Amygdala (tissue), 56 donors: ENCODE measurements at regions not wholly inside any gene's neighbourhood (a gene's known extent, or its start where the extent isn't known, plus 50 kb on each side); places are given as distances from the start of the nearest gene placed in this dataset.
A peak's percentile ranks its signal among the peaks of the same experiment; 100 is the strongest.
"Not testable (repeated sequence)": the region's sequence is repeated elsewhere in the genome, so short reads cannot be mapped to it uniquely, and the experiment has no call there.

ENCODE experiments used
- DNase-seq, 56 donors: peaks; one replicate each; lab custom pipeline; 2025; lab: John Stamatoyannopoulos, UW

DNA sequence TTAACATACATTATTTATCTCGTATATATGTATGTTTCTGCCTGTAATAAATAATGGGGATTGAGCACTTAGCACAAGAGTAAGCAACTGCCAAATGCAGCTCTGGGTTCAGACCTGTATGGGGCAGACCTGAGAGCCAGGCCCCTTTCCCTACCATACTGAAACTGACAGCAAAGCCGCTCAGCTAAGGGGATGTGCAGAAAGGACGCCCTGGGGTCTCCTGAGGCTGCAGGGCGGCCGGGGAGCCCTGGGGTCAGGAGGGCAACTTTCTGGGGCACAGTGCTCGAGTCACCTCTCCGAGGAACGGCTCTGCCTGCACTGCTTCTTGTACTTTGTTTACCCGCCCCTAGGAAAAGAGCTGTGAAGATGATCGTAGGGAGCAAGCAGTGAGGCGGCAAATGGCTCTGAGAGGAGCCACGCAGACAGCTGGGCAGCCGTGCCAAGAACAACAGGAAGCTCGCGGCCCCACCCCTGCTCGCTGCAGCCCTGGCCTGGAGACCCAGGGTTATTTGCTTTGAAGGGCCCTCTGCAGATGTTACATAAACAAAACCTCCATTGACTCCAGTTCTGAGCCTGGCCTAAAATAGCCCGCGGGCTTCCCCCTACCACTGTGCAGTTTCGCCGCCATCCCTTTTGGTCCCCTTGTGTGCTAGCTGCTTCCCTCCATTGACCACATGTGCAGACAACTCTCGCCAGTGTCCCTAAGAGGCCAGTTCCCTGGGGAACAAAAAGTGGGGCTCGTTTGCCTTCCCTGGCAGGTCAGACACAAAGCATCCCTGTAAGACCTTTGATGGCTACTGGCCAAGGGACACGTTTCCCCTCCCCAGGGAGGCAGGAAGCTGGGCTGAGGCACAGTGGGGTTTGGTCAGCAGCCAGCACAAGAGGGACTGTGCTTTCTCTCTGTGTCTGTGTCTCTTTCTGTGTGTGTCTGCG, 111.3 kb upstream of the LNX1 start:
- DNase-seq = peak in 46 of 56 donors; percentile 4 to 80 (median 32)

DNA sequence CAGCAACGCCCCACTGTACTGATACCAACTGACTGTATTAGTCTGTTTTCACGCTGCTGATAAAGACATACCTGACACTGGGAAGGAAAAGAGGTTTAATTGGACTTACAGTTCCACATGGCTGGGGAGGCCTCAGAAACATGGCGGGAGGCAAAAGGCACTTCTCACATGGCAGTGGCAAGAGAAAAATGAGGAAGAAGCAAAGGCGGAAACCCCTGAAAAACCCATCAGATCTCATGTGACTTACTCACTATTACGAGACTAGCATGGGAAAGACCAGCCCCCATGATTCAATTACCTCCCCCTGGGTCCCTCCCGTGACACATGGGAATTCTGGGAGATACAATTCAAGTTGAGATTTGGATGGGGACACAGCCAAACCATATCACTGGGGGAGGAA, 110.0 kb upstream of the LNX1 start:
- not testable (repeated sequence) for DNase-seq

DNA sequence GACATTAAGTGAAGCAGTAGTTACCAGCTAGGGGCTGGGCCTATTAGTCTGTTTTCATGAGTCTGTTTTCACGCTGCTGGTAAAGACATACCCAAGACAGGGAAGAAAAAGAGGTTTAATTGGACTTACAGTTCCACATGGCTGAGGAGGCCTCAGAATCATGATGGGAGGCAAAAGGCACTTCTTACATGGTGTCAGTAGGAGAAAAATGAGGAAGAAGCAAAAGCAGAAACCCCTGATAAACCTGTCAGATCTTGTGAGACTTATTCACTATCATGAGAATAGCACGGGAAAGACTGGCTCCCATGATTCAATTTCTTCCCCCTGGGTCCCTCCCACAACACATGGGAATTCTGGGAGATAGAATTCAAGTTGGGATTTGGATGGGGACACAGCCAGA, 108.0 kb upstream of the LNX1 start:
- DNase-seq = not testable (repeated sequence)

DNA sequence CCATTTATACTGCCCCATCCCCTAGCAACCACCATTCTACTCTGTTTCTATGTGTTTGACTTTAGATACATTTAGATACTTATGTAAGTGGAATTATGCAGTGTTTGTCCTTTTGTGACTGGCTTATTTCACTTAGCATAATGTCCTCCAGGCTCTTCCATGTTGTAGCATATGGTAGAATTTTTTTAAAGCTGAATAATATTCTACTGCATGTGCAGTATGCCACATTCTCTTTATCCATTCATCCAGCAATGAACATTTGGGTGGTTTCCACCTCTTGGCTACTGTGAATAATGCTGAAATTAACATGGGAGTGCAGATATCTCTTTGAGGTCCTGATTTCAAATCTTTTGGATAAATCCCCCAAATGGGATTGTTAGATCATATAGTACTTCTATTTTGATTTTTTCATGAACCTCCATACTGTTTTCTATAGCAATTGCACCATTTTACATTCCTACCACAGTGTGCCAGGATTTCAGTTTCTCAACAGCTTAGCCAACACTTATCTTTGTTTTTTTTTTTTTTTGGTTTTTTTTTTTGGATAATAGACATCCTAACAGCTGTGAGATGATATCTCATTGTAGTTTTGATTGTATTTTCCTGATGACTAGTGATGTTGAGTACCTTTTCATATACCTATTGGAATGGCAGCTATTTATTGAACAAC, 105.9 kb upstream of the LNX1 start:
- no peak for DNase-seq

DNA sequence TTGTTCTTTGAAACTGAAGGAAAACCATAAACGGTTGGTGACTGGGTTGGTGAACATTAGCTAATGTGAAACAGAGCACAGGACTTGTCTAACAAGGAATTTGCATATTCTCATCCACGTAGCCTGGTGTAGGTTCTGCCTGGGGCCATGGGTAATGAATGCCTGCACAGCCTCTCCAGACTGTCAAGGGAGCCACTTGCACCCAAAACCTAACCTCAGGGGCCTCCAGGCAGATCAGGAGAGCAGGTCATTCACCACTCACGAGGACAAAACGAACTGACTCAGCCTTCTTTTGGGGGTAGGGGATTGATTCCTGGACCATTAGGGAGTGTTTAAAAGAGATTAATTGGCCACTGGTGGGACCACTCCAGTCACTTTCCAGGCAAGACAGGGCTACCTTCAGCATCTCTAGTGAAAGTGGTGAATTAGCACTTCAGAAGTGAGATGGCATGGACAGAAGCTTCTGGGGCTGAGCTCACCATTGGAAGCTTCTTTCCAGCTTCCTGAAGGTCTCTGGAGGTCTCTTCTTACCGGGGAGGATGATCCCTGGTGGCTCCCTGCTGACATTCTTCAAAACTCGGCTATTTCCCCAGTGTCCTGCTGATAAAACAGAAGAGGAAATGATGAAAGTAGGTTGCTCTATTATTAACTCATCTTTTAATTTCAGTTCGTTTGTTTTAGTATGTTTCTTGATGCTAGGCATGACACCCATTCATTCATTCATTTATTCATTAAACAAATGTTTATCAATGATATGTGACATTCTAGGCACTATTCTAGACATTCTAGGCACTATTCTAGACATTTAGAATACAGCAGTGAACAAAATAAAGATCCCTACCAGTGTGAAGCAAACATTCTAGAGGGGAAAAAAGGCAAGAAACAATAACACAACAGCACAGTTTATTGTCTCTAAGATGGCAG, 104.5 kb upstream of the LNX1 start:
- no peak for DNase-seq

DNA sequence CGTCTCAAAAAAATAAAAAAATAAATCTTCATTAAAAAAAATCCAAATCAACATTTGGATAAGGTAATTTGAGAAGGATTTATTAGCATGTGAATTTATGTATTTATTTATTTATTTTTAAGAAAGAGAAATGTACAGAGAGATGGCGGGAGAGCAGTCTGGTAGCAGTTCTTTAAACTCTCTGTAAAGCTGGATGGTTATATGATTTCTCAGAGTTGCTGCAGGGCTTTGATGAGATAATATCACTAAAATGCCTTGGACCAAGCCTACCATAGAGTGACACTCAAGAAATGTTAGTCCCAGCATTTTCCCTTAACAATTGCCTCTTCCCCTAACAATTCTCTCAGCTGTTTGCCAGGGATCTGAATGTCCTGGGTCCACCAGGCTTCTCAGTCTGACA, 103.4 kb upstream of the LNX1 start:
- DNase-seq = no peak

DNA sequence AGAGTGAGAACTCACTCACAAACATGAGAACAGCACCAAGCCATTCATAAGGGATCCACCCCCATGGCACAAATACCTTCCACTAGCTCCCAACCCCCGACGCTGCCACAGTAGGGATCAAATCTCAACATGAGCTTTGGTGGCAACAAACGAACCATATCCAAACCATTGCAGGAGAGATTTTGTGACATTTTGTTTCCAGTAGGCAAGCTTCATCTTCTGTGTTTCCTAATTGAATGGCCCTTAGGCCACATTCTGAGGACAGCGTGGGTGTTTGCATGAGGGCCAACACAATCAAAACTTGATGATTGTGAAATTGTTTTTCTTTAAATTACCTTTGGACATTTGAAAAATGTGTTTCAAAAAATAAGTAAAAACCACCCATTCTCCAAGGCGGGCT, 102.6 kb upstream of the LNX1 start:
- DNase-seq = no peak

DNA sequence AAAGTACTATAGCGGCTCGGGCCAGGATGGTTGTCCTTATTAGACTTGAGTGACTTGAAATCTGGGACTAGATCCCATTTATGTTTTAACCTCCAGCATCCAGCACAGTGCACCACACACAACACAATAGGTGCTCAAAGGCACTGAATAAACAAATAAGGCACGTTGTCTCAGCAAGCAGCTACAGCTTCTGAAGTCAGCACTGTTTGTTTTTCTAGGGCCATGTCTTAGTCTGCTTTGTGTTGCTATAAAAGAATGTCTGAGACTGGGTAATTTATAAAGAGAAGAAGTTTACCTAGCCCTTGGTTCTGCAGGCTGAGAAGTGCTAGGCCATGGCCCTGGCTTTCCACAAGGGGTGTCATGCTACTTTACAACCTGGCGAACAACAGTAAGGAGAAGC, 102.1 kb upstream of the LNX1 start:
- DNase-seq = no peak

DNA sequence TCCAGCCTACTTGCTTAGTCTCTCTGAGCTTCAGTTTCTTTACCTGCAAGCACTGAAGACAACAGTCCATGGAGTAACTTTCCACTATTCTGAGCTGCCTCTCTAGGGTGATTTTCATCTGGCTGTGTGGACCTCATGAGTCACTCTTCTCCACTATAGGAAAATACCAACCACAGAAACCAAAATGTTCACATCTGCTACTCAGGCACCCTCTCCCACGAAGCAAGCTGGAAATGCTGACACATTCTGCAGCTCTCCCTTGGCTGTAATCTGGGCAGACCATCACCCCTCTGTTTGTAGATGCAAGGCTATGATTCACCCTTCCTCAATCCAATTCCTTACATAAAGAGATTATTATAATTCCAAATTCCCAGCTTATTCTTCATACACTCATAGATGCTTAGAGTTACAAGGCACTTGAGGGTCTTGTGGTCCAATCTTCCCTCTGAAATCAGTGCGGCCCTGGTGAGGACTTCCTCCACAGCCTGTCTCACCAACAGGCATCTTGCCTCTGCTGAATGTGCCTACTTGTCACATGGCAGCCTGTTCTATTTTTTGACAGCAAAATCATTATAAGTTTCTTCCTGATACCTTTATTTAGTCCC, 97.0 kb upstream of the LNX1 start:
- peak in 11 of 56 donors; percentile 2 to 54 (median 18) for DNase-seq

DNA sequence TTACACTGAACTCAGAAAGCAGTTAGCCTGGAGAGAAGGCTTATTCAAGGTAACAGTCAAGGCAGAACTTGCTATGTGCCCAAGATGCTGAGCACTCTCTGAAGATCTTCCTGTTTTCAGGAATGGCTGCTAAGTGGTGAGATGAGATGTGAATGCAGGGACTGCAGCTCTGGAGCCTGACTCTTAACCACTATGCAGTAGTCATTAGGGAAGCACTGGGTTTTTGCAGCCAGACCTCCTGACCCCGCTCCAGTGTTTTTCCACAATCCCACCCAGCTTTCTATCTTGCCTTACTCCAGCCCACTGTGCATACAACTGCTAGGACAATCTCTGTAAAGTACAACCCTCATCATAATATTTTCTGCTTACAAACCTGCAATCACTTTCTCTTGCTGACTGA, 95.2 kb upstream of the LNX1 start:
- no peak for DNase-seq

DNA sequence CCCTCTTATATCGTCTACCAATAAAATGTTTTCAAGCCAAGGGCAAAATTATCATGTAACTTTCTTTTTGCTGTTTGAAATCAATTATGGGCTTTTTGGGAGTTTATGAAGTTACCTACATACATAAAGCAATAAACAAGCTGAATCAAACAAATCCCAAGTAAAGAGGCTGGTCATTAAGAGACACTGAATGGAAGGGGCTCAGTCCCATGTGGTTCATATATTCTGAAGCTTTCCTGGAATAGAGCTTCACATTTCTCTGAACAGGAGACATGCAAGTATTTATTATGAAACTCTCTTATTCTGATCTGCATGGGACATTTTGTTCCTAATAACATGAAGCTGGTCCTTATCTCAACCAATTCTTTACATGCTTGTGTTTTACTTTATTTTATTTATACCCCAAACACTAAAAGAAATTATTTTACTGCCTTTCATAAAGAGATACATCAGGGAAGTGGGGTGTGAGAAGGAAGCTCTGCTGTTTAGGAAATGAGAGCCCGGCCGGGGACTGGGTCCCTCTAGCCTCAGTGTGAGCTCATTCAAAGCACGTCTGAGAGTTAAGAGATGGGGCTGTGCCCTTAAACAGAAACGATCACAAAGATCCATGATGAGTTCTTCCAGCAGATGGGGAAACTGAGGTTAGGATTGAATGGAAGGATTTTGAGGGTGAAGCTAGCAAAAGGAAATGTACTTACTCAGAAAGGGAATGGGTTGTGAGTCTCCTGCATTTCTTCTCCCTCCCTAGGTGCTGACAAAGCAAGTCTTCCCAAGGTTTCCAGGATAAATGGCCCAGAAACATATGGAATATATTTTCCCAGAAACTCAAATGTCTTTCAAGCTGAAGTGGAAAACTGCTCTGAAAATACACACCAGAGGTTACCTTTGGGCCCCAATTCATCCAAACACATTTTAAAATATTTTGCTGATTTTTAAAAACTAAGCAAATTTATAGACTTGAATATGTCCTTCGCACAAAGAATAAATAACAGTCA, 93.1 kb upstream of the LNX1 start:
- DNase-seq = no peak

DNA sequence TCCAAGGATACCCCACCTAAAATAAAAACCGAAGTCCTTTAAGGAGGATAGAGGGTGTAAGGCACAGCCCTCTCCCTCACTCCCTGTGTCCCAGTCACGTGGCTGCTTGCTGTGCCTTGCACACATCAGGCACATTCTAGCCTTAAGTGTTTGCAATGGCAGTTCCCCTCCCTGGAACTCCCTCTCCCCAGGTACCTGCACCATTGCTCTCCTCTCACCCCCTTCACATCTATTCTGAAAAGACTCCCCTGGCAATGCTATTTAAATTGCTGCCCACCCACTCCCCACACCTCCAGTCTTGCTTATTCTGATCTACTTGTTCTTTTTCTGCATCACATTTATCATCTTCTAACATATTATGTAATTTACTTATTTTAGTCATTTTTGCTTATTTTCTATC, 91.6 kb upstream of the LNX1 start:
- DNase-seq = peak in 8 of 56 donors; percentile 3 to 45 (median 9)

DNA sequence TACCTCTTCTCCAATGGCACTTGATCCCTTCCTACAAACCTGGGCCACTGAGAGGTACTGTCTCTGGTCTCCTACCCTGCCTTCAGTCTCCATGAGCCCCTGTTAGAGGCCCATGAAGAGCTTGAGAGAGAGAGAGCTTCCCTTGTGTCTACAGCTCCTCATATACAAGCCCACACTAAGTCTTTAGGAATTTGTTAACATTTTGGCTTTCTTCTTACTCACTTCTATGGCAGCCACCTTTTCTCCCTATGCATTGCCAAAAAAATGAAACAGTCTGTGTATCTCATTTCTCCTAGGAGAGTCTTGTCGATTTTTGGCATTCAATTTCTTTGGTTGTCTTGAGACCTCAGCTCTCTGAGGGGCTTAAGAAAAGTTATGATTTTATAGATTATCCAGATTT, 90.9 kb upstream of the LNX1 start:
- DNase-seq = no peak

DNA sequence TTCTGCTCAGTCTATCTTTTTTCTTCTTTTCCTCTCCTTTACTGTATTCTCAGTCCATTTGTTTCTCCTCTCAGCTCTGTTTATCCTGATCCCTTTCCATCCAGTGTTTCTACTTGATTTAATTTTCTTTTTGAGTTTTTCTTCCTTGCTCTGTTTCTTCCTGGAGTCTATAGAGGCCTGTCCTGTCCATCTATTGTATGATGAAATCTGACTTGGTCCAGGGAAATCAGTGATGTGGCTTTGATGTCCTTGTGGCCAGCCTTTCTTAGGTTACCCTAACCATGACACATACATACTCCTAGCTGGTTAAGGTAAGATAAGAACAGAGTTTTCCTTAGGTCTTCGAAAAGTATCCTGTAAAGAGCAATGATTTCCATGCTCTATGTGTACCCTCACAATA, 89.3 kb upstream of the LNX1 start:
- no peak for DNase-seq

DNA sequence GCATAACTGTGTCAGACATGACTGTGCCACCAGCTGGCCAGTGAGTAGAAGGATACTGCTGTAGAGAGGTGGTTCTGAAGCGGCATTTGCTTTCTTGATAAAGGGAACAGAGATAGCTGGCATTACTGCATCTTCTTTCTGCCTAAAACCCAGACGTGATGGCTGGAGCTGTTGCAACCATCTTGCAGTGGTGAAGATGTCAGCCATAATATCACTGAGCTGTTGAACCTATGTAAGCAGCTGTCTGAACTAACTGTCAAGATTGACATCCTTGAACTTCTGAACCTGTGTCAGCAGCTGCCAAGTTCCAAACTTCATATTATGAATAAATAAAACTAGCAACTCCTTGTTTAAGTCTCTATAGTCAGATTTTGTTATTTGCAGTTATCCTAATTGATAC, 88.9 kb upstream of the LNX1 start:
- DNase-seq = no peak

DNA sequence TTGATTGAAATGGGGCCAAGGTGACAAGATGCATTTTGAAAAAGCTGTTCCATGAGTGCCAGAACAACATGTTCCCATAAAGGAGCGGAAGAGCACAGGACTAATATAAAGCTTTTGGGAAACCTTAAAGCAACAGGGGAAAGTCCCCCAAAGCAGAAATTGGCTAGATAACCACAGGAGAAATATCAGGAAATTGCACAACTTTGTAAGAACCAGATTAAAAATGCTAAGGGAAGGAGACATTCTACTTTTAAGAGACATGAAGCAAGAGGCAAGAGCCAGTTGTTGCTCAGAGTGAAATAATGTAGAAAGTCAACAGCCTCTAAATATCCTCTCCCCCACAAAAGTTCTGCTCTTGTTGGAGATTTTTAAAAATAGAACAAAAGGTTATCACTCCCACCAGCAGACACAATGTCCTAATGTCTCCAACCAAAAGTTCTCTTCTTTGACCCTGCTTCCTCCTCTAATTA, 85.2 kb upstream of the LNX1 start:
- DNase-seq = no peak

DNA sequence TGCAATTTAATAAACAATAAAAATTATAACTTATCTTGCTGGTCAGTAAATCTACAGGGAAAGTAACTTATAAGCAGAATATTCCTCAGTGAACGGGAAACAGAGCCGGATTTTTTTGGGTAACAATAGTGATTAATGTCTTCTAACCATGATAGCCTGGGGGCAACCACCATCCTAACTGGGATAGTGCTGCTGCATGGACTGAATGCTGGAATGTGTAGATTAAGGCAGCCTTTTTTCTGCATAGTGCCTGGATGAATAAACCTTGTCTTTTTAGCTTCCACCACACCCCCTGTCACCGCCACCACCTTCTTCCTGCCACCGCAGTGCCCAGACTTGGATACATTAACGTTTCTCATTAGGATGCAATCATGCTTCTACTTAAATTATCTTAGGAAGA, 83.6 kb upstream of the LNX1 start:
- DNase-seq = no peak

DNA sequence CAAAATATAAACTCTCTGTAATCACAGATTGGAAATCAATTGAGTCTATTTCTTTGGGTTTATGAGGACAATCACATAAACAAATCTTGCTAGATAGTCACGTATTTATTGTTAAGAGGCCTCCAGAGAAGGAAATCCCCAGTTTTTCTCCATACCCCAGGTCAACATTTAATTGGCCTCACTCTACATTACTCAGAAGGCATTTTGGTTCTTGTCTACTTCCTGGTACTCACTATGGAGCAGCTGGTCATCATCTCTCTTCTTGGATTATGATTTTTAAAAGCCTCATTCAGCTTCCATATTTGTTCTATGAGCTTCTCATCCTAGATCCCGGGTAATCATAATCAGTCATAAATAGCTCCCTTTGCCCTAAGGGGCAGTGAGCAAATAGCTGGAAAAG, 81.6 kb upstream of the LNX1 start:
- no peak for DNase-seq

DNA sequence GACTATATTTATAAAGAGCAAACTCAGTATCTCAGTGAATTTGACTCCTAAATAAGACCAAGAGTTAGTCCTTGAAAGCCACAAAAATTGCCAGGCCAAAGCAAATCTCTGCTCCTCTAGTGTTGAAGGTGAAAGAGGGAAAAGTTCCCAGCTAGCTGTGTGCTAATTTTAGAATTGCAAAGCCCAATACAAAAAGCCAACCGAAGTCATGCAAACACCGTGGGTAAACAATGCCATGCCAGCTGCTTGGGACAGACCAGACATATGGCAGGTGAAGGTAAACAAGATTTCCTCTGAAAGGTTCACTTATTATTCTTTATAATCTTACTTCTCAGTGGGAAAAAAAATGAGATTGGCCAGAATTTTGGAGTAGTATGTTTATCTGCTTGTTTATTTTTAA, 80.5 kb upstream of the LNX1 start:
- DNase-seq = no peak
